GM23248 (cell line): ENCODE measurements at regions not wholly inside any gene's neighbourhood (a gene's known extent, or its start where the extent isn't known, plus 50 kb on each side); places are given as distances from the start of the nearest gene placed in this dataset.
"Not testable (repeated sequence)": the region's sequence is repeated elsewhere in the genome, so short reads cannot be mapped to it uniquely, and the experiment has no call there.

Source experiments
- DNase-seq: peaks from one replicate; pipeline ENCODE4 v3.0.0-alpha.2; 2015
- H2AFZ ChIP-seq: fragments of 200-600 bp; sonication (generic); 2 replicates; pipeline ENCODE4 v1.6.1; 2016; ENCODE audit warnings: antibody characterized with exemption
- H3F3A ChIP-seq: fragments of 200-600 bp; sonication (generic); 2 replicates; pipeline ENCODE4 v1.6.1; 2016; ENCODE audit warnings: mild to moderate bottlenecking, antibody characterized with exemption, mixed run types; ENCODE audit not compliant: insufficient read depth
- H3K27ac ChIP-seq: fragments of 200-600 bp; sonication (generic); 2 replicates; pipeline ENCODE4 v1.5.1; 2016; ENCODE audit warnings: mild to moderate bottlenecking
- H3K27me3 ChIP-seq: fragments of 200-600 bp; sonication (generic); replicated peaks from 2 replicates; pipeline ENCODE4 v1.6.1; 2016; ENCODE audit warnings: mild to moderate bottlenecking; ENCODE audit not compliant: insufficient read depth
- H3K36me3 ChIP-seq: fragments of 200-600 bp; sonication (generic); 2 replicates; pipeline ENCODE4 v1.6.1; 2016; ENCODE audit warnings: low read depth, mild to moderate bottlenecking
- H3K4me1 ChIP-seq: fragments of 200-600 bp; sonication (generic); 2 replicates; pipeline ENCODE4 v1.6.1; 2016; ENCODE audit warnings: mild to moderate bottlenecking; ENCODE audit not compliant: insufficient read depth
- H3K4me2 ChIP-seq: fragments of 200-600 bp; sonication (generic); one replicate; pipeline ENCODE4 v1.6.1; 2016; ENCODE audit warnings: mild to moderate bottlenecking; ENCODE audit not compliant: unreplicated experiment
- H3K4me3 ChIP-seq: fragments of 200-600 bp; sonication (generic); 2 replicates; pipeline ENCODE4 v1.5.1; 2016; ENCODE audit warnings: mild to moderate bottlenecking
- H3K79me2 ChIP-seq: fragments of 200-600 bp; sonication (generic); 2 replicates; pipeline ENCODE4 v1.6.1; 2016; ENCODE audit warnings: mild to moderate bottlenecking; ENCODE audit not compliant: insufficient read depth
- H3K9ac ChIP-seq: fragments of 200-600 bp; sonication (generic); 2 replicates; pipeline ENCODE4 v1.6.1; 2016; ENCODE audit warnings: mild to moderate bottlenecking
- H3K9me2 ChIP-seq: fragments of 200-600 bp; sonication (generic); 2 replicates; pipeline ENCODE4 v1.6.1; 2016; ENCODE audit warnings: mixed run types, mild to moderate bottlenecking, moderate library complexity; ENCODE audit not compliant: insufficient read depth
- H3K9me3 ChIP-seq: fragments of 200-600 bp; sonication (generic); one replicate; pipeline ENCODE4 v1.6.1; 2017; ENCODE audit warnings: low read depth
- H4K20me1 ChIP-seq: fragments of 200-600 bp; sonication (generic); 2 replicates; pipeline ENCODE4 v1.6.0; 2016; ENCODE audit not compliant: insufficient read depth
- WGBS, 2 experiments: methylation state at CpG; one replicate each; pipeline ENCODE4 v1.1.6; 2015 to 2017; ENCODE audit warnings: low lambda C conversion rate in 2 of 2, low coverage in 1 of 2; ENCODE audit errors: missing lambda C conversion rate in 2 of 2; 5-methylcytosine and 5-hydroxymethylcytosine counted together
- in situ Hi-C: fragments of 300-500 bp; cut with MboI; formaldehyde crosslinking; loops from 2 replicates; pipeline ENCODE4 v1.15.0; 2020

DNA sequence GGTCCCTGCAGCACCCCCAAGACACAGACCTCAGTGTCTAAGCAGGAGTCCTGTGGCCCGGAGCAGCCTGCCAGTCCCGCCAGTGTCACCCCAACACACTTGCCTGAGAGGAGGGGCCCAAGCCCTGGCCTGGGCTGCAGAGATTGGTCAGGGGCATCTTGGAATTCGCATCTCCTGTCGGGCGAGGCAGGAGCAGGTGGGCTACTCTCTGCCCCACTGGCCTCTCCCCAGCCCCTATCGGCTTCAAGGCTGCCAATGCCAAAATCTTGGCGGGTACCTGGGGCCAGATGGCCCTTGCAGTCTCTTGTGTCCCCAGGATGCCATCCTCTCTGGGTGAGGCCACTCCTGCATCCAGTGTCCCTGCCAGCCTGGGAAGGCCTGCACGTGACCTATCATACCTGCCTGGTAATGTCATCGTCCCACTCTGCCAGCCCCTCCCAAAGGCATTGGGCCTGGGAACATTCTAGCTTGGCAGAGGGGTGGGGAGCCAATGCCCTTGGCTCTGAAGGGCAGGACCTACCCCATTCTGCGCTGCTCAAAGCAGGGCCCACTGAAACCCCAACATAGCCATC is 304.6 kb downstream of the CCDC74A start:
- H3K27ac ChIP-seq, H3K9ac ChIP-seq, in situ Hi-C loops, H3F3A ChIP-seq, H3K79me2 ChIP-seq, H3K4me2 ChIP-seq, H3K9me2 ChIP-seq, H3K9me3 ChIP-seq, H3K4me3 ChIP-seq, DNase-seq, H3K4me1 ChIP-seq, H4K20me1 ChIP-seq, H3K27me3 ChIP-seq, H3K36me3 ChIP-seq, H2AFZ ChIP-seq: not testable (repeated sequence)
- WGBS, 2 experiments, result 62 to 77% methylated on average over 9 to 10 of the region's 10 CpGs

- WGBS, 2 experiments, result 28 to 74% methylated on average over 2 to 3 of the region's 4 CpGs
- H3K79me2 ChIP-seq, H3K36me3 ChIP-seq, H3K9me3 ChIP-seq, H3K4me1 ChIP-seq, H4K20me1 ChIP-seq, H3K27ac ChIP-seq, H3F3A ChIP-seq, H3K9ac ChIP-seq, H3K9me2 ChIP-seq, DNase-seq, H3K27me3 ChIP-seq, in situ Hi-C loops, H2AFZ ChIP-seq, H3K4me3 ChIP-seq, H3K4me2 ChIP-seq: not testable (repeated sequence)
These were observed 305.2 kb downstream of the CCDC74A start for GRCh38 chr2:131832917-131833316.

DNA sequence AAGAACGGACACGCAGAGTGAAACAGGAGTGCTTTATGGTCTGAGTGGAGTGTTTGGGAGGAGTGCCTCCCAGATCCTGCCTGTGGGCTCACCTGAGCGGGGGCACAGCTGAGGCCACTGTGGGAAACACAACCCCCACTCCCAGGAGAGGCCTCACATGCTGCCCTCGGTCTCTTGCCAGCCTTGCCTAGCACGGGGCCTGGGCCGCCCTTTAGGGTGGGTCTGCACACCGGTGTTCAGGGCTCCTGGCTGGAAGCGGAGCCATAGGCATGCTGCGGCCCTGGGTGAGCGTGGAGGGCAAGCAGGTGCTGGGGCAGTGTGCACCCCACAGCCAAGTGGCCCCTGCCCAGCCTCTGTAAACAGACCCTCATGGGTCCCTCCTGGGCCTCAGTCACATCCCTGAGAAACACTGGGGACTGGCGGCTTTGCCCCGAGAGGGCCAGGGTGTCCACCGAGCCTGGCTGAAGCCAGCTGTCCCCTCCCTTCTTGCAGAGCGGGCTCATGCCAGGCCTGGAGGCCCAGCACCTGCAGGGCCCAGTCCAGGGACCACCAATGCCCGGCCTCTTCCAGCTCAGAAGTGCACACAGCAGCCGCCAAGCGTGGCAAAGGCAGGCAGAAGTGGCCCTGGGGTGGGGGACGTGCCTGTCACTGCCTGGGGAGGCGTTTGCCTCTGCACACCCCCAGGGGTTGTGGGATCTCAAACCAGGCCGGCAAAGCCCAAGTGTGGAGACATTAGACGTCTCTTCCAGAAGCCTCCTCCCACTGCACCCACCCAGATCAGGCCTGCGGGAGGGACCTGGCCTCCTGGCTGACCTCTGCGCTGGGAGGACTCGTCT is 305.9 kb downstream of the CCDC74A start:
- H3K9me3 ChIP-seq, H3K79me2 ChIP-seq, H3K4me2 ChIP-seq, H3F3A ChIP-seq, H3K9ac ChIP-seq, H2AFZ ChIP-seq, H3K36me3 ChIP-seq, H3K4me1 ChIP-seq, H4K20me1 ChIP-seq, H3K27ac ChIP-seq, H3K27me3 ChIP-seq, DNase-seq, H3K4me3 ChIP-seq, H3K9me2 ChIP-seq, in situ Hi-C loops: not testable (repeated sequence)
- 45 to 47% methylated on average over 18 to 23 of the region's 24 CpGs for WGBS, 2 experiments

DNA sequence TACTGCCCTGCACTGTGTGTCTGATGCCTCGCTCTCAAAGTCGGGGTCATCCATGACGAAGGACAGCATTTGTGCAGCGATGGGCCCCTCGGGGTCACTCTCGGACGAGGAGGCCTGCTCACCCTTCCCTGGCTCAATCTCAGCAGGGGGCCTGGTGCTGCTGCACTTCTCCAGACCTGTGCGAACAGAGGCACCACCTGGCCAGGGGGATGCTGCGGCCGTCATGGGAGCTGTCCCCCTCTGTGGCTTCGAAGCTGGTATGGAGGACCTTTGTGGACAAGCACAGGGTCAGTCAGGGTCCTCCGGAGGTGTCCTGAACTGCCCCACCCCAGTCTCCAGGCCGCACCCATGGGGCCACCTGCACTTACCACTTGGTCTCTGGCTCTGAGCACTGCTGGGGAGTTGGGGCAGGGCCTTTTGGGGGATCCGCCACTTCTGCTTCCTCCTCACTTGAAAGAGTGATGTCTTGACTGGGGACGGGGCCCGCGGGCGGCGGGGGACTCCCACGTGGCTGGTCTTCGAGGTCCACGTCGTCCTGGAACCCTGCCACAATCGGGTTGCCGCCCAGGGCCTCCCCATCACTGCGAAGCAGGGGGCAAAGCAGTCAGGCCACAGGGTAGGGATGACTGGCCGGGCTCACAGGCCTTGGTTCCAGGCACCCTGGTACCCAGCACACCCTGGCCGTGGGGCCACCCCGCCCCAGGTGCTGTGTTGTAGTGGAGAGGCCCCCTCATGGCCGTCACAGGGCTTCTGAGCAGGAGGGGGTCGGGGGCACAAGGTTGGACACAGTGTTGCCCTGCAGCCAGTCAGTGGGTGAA is 306.7 kb downstream of the CCDC74A start:
- H3K27me3 ChIP-seq, H3K27ac ChIP-seq, H3K4me2 ChIP-seq, H4K20me1 ChIP-seq, H3K9me3 ChIP-seq, H2AFZ ChIP-seq, DNase-seq, H3K79me2 ChIP-seq, in situ Hi-C loops, H3K36me3 ChIP-seq, H3K4me3 ChIP-seq, H3K9ac ChIP-seq, H3K9me2 ChIP-seq, H3F3A ChIP-seq, H3K4me1 ChIP-seq: not testable (repeated sequence)
- 47 to 60% methylated on average over 17 to 30 of the region's 31 CpGs for WGBS, 2 experiments

- H3K27me3 ChIP-seq, in situ Hi-C loops, H3K9me2 ChIP-seq, H3K4me2 ChIP-seq, H2AFZ ChIP-seq, H4K20me1 ChIP-seq, H3K4me3 ChIP-seq, H3K9me3 ChIP-seq, DNase-seq, H3F3A ChIP-seq, H3K36me3 ChIP-seq, H3K9ac ChIP-seq, H3K27ac ChIP-seq, H3K4me1 ChIP-seq, H3K79me2 ChIP-seq: not testable (repeated sequence)
- WGBS, 2 experiments, result 39 to 50% methylated on average over 7 to 8 of the region's 9 CpGs
These were observed 307.3 kb downstream of the CCDC74A start for GRCh38 chr2:131835022-131835421.
